K562 (cell line): ENCODE measurements at regions not wholly inside any gene's neighbourhood (a gene's known extent, or its start where the extent isn't known, plus 50 kb on each side); places are given as distances from the start of the nearest gene placed in this dataset.

Source experiments
- JUNB ChIP-seq: fragments of 450-650 bp; formaldehyde crosslinking; conservative IDR thresholded peaks from 2 replicates; pipeline ENCODE4 v1.4.0; 2020; ENCODE audit warnings: mild to moderate bottlenecking
- MAFK ChIP-seq: IDR thresholded peaks from 2 replicates; pipeline ENCODE4 v1.6.1; 2011; ENCODE audit warnings: low read length, improper control_type of control experiment
- STAT5B ChIP-seq: fragments of 250-450 bp; sonication (Bioruptor Pico); IDR thresholded peaks from 2 replicates; pipeline ENCODE4 v1.8.0; 2021; ENCODE audit warnings: mild to moderate bottlenecking, inconsistent platforms

DNA sequence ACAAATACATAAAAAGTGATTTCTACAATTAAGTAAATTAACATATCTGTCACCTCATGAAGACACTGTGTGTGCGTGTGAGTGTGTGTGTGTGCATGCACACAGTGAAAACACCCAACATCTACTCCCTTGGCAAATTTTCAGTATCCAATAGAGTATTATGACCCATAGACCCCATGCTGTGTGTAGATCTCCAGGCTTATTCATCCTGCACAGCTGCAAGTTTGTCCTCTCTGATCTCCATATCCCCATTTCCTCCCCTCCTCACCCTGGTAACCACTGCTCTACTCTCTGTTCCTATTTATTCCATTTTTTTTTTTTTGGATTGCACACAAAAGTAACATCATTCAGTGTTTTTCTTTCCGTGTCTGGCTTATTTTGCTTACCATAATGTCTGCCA, 391.0 kb downstream of the SOX11 start:
- TF ChIP-seq JUNB (CRISPR knock-in tag) (no peak), MAFK (no peak), STAT5B (no peak)
